ENCODE measurements at regions not wholly inside any gene's neighbourhood (a gene's known extent, or its start where the extent isn't known, plus 50 kb on each side); places are given as distances from the start of the nearest gene placed in this dataset.

DNA sequence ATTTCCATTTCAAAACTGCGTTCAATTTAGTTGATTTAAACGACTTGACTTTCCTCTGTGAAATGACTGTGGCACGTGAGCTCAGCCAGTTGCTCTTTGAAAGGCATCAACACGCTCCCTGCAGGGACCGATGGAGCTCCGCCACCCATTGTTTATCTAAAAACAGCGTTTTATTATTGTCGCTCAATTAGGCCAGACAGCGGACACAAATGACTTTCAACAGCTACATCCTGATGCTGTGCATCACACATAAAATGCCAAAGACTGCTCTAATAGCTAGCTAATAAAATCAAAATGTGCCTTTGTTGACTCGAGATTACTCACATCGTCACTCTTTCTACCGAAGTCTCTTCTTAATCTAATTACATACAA, 332.5 kb downstream of the CD83 start:
- no peak for TF ChIP-seq RFX5 (IDR thresholded peaks at IDR 0.05; ENCODE audit: low read length)
- no peak for TF ChIP-seq JUND (IDR thresholded peaks at IDR 0.05)
- TF ChIP-seq CTCF (IDR thresholded peaks at IDR 0.05) = no peak
- TF ChIP-seq SMC3 (IDR thresholded peaks at IDR 0.05; ENCODE audit: low read depth, low read length) = no peak
- TF ChIP-seq, protein P1, sequence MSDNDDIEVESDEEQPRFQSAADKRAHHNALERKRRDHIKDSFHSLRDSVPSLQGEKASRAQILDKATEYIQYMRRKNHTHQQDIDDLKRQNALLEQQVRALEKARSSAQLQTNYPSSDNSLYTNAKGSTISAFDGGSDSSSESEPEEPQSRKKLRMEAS (IDR thresholded peaks at IDR 0.05; ENCODE audit: low read depth) = no peak
- no peak for TF ChIP-seq POLR2AphosphoS5 (IDR thresholded peaks at IDR 0.05; ENCODE audit: low read depth, low read length)
- no peak for TF ChIP-seq TAF1 (IDR thresholded peaks at IDR 0.05; ENCODE audit: borderline replicate concordance, low read depth, low read length)

Data from SK-N-SH (cell line).